GM13976 (cell line): ENCODE measurements at regions not wholly inside any gene's neighbourhood (a gene's known extent, or its start where the extent isn't known, plus 50 kb on each side); places are given as distances from the start of the nearest gene placed in this dataset.

Experiments used
- DNase-seq: peaks from one replicate; pipeline ENCODE4 v3.0.0; 2012; ENCODE audit warnings: low spot score
- in situ Hi-C: fragments of 300-500 bp; cut with MboI; formaldehyde crosslinking; loops from one replicate; pipeline ENCODE4 v1.12.0; 2022; ENCODE audit warnings: low sequenced_read_pairs, mixed read lengths, inconsistent platforms; ENCODE audit not compliant: unreplicated experiment
- TF ChIP-seq, protein P1 (sequence below): IDR thresholded peaks from 2 replicates; pipeline ENCODE4 v1.5.1; 2012; ENCODE audit warnings: borderline replicate concordance, mild to moderate bottlenecking; ENCODE audit not compliant: insufficient read depth; ENCODE audit errors: extremely low read depth, missing control alignments, control extremely low read depth

DNA sequence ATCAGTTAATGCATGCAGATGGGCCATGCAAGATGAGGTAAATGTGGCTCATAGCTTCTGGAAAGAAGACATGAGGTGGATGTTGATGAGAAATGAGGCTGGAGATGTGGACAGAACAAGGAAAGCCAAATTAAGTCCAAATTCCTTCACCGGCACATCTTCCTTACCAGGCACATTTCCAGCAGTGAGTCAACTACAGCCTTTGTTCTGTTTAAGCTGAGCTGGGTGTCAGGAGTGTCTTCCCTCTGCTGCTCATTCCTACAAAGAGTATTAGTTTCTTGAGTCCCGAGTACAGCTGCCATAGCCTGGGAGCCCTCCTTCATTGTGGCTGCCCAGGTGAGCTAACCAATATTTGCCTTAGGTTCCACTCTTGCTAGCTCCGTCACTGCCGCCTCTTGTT is 945.0 kb downstream of the SLC4A3 start:
- TF ChIP-seq, protein P1, sequence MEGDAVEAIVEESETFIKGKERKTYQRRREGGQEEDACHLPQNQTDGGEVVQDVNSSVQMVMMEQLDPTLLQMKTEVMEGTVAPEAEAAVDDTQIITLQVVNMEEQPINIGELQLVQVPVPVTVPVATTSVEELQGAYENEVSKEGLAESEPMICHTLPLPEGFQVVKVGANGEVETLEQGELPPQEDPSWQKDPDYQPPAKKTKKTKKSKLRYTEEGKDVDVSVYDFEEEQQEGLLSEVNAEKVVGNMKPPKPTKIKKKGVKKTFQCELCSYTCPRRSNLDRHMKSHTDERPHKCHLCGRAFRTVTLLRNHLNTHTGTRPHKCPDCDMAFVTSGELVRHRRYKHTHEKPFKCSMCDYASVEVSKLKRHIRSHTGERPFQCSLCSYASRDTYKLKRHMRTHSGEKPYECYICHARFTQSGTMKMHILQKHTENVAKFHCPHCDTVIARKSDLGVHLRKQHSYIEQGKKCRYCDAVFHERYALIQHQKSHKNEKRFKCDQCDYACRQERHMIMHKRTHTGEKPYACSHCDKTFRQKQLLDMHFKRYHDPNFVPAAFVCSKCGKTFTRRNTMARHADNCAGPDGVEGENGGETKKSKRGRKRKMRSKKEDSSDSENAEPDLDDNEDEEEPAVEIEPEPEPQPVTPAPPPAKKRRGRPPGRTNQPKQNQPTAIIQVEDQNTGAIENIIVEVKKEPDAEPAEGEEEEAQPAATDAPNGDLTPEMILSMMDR: no peak
- DNase-seq: no peak
- in situ Hi-C loops: no loop called here

DNA sequence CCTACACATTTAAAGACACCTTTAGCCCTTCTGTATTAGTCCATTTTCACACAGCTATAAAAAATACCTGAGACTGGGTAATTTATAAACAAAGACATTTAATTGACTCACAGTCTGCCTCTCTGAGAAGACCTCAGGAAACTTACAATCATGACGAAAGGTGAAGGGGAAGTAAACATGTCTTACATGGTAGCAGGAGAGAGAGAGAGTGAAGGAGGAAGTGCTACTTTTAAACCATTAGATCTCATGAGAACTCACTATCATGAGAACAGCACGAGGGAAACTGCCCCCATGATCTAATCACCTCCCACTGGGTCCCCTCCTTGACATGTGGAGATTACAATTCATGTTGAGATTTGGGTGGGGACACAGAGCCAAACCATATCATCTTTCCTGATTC is 946.6 kb downstream of the SLC4A3 start:
- no peak for DNase-seq
- in situ Hi-C loops: no loop called here
- TF ChIP-seq, protein P1: no peak

DNA sequence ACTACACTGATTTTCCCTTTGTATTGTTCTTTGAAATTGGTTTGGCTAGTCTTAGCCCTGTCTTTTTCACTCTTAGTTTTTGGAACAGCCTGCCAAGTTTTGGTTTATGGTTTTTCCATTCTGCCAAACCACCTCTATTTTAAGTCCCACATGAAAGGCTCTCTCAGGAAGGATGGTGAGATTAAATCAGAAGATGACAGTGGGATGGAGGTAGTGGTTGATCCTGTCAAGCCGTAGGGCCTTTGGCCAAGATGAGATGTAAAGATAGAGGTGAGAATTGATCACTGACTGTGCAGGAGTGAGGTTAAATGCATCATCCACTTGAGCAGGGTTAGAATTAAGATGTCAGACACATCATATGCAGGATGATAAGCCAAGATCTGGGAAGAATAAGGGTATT is 948.5 kb downstream of the SLC4A3 start:
- no peak for DNase-seq
- in situ Hi-C loops: no loop called here
- TF ChIP-seq, protein P1: no peak

DNA sequence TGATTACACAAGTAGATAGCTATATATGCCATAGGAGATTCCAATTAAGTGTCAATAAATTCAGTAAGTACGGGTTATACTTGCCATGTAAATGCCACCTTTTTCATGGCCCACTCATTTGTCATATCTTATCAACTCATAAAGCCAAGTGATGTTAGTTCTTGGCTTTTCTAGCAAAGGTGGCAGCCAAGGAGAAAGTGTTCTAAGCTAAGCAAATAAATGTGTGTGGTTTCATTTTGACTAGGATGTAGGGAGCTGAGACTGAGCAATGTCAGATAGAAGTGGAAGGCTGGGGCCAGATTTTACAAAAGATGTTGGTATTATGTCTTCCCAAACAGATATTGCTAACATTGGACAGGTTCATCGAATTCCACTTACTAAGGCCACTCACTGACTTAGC is 952.0 kb downstream of the SLC4A3 start:
- DNase-seq: no peak
- TF ChIP-seq, protein P1: no peak
- in situ Hi-C loops: no loop called here

DNA sequence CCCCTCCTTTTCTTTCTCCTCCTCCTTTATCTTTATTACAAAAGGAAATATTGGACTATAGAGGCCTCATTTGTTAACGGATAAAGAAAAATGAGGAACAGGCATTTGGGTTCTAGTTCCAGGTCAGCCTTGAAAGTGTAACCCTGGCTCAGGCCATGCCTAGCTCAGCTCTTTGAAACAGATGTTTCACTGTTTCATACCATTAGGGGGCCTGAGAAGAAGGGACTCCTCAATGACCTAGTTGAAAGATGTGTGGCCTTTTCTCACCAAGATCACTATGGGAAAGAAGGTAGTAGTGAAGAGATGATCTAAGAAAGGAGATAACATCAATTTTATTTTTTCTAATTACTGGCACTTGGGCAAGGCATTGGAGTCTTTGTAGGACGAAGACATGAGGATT is 952.7 kb downstream of the SLC4A3 start:
- TF ChIP-seq, protein P1: no peak
- no peak for DNase-seq

DNA sequence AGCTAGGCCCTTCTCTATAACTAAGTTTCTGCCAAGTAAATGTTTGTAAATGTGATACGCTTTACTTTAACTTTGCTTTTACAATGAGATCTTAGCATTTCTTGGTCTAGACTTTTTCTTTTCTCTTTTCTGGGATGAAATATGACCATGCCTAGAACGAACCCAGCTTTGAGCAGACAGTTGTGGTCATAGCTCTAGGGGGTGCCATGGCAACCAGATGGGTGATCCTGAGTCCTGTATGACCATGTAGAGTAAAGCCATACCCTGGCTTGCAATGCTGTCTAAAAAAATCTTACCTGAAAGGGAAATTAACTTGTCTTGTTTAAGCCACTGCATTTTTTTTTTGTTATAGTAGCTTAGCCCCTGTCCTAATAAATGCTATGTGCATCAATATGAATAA is 956.3 kb downstream of the SLC4A3 start:
- in situ Hi-C loops: no loop called here
- no peak for DNase-seq
- TF ChIP-seq, protein P1: no peak

More for the DNA sequence above, 952.7 kb downstream of the SLC4A3 start:
- in situ Hi-C loops: no loop called here

DNA sequence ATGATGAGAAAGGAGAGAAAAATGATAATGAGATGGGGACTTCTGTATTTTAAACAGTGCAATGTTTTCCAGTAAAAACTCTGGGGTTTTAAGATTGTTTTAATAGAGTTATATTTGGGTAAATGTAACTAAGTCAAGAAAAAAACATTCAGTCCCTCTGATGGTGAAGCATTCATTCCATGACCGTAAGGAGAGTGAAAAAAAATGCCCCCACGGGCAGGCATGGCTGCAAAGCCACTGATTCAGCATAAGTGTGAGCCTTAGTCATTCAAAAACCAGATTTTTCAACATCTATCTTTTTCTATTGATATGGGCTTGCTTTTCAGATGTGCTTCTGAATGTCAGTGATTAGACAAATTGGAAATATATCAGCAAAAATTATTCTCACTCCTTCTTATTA is 957.8 kb downstream of the SLC4A3 start:
- DNase-seq: no peak
- TF ChIP-seq, protein P1: no peak
- in situ Hi-C loops: no loop called here
